Ectodermal cell (in vitro differentiated cells): ENCODE measurements at regions not wholly inside any gene's neighbourhood (a gene's known extent, or its start where the extent isn't known, plus 50 kb on each side); places are given as distances from the start of the nearest gene placed in this dataset.
"Not testable (repeated sequence)": the region's sequence is repeated elsewhere in the genome, so short reads cannot be mapped to it uniquely, and the experiment has no call there.

Experiments used
- H3K27ac ChIP-seq: 2 replicates; pipeline ENCODE4 v1.7.0; 2013; ENCODE audit warnings: mild to moderate bottlenecking, low read depth, low read length; ENCODE audit not compliant: insufficient read depth, poor library complexity, severe bottlenecking
- H3K27me3 ChIP-seq: 2 replicates; pipeline ENCODE4 v1.7.0; 2013; ENCODE audit warnings: mild to moderate bottlenecking, low read length; ENCODE audit not compliant: insufficient read depth, control insufficient read depth, poor library complexity, severe bottlenecking
- H3K36me3 ChIP-seq: one replicate; pipeline ENCODE4 v1.7.0; 2013; ENCODE audit warnings: low read length; ENCODE audit not compliant: control insufficient read depth, insufficient read depth
- H3K4me1 ChIP-seq: one replicate; pipeline ENCODE4 v1.7.0; 2013; ENCODE audit warnings: low read length; ENCODE audit not compliant: control insufficient read depth, insufficient read depth
- H3K4me3 ChIP-seq: 2 replicates; pipeline ENCODE4 v1.7.0; 2013; ENCODE audit warnings: low read depth, low read length, control low read depth; ENCODE audit not compliant: insufficient read depth
- H3K9me3 ChIP-seq: 2 replicates; pipeline ENCODE4 v1.7.0; 2013; ENCODE audit warnings: mild to moderate bottlenecking, low read length, moderate library complexity; ENCODE audit not compliant: control insufficient read depth
- WGBS, 2 experiments: methylation state at CpG; one replicate each; pipeline ENCODE4 v1.1.7; 2013; ENCODE audit warnings: missing lambda C conversion rate in 2 of 2; 5-methylcytosine and 5-hydroxymethylcytosine counted together

DNA sequence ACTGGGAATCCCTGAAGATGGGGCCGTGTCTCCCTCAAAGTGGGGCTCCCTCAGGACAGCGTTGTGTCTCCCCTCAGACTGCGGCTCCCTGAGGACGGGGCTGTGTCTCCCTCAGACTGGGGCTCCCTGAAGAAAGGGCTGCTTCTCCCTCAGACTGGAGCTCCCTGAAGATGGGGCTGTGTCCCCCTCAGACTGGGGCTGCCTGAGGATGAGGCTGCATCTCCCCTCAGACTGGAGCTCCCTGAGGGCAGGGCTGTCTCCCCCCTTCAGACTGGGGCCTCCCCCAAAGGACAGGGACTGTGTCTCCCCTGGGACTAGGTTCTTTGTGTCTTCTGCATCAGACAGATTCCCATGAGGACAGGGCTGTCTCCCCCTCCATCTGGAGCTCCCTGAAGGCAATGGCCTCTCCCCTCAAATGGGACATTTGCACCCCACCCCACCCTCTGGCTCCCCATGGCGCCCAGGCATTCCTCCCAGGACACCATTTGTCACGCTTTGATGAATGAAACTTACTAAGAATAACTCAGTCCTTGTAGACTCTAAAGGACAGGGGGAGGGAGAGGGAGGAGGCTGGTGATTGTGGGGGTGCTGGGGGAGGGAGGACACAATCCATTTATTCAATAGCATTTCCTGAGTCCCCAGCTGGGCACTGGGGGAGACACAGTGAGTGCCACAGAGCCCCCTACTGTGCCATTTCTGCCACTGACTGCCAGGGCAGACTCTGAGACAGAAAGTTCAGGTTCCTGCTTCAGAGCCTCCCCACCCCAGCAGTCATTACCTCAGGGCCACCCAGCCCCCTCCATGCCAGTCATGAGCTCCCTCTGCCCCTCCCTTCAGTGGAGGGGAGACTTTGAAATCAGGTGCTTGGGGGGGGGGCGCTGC, 122.4 kb downstream of the MRPL14 start:
- no peak overlapping the region for H3K4me3 ChIP-seq
- H3K9me3 ChIP-seq: no peaks in the 10 kb centered on the region
- H3K27ac ChIP-seq: no peak overlapping the region
- peaks cover 23% of the 10 kb centered on the region for H3K27me3 ChIP-seq
- 57 to 69% methylated on average over 7 of the region's 7 CpGs for WGBS, 2 experiments
- H3K4me1 ChIP-seq: peaks cover 54% of the 10 kb centered on the region
- no peaks in the 10 kb centered on the region for H3K36me3 ChIP-seq

DNA sequence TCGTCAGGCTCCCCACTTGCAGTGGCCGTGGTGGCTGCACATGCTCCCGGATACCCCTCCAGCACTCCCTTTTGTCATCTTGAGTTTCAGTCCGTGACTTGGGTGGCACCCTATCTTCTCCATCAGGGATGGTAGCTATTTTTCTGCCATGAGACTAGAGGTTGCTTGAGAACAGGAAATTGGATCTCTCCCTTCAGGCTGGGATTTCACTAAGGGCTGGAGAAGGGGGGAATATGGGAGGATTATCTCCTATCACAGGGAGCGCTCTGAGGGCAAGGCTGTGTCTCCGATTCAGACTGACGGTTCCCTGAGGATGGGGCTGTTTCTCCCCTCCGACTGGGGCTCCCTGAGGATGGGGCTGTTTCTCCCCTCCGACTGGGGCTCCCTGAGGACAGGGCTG, 123.1 kb downstream of the MRPL14 start:
- peaks cover 23% of the 10 kb centered on the region for H3K27me3 ChIP-seq
- no peak overlapping the region for H3K4me3 ChIP-seq
- 62 to 67% methylated on average over 9 of the region's 9 CpGs for WGBS, 2 experiments
- no peaks in the 10 kb centered on the region for H3K9me3 ChIP-seq
- no peaks in the 10 kb centered on the region for H3K36me3 ChIP-seq
- H3K27ac ChIP-seq: no peak overlapping the region
- H3K4me1 ChIP-seq: peaks cover 54% of the 10 kb centered on the region

DNA sequence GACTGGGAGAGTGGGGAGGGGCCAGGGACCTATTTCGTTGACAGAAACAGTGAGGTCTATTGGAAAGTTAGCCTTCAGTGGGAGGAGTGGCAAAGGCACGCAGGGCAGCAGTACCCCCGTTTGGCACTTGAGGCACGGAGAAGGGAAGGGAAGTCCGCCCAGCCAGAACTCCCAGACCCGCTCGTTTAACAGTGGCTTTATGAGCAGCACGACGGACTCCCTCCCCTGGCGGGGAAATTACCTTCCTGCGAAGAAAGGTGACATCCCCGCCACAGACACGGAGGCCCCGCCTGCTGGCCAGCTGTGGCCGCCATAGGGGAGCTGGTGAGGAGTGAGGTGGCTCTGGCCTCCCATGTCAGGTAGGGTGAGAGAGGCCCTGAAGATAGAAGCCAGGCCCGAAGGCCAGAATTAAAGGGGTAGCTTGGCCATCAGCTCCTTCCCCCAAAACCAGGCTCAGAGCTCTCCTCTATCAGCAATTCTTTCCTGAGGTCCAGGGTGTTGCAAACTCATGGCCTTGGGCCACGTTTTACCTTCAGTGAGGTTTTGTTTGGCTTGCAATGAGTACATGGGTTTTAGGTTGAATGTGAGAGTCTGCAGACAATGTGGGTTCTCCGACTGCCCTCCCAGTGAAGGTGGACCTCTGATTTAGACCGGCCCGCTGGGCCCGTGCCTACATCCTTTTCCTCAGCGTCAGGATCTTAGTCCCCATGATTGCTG, 123.7 kb downstream of the MRPL14 start:
- WGBS, 2 experiments: 44 to 45% methylated on average over 22 of the region's 22 CpGs
- Histone ChIP-seq H3K27me3 (peaks cover 23% of the 10 kb centered on the region), H3K9me3 (no peaks in the 10 kb centered on the region), H3K4me1 (peaks cover 54% of the 10 kb centered on the region), H3K4me3 (peak overlapping the region; percentile 43), H3K27ac (peak overlapping the region; percentile 44), H3K36me3 (no peaks in the 10 kb centered on the region)

DNA sequence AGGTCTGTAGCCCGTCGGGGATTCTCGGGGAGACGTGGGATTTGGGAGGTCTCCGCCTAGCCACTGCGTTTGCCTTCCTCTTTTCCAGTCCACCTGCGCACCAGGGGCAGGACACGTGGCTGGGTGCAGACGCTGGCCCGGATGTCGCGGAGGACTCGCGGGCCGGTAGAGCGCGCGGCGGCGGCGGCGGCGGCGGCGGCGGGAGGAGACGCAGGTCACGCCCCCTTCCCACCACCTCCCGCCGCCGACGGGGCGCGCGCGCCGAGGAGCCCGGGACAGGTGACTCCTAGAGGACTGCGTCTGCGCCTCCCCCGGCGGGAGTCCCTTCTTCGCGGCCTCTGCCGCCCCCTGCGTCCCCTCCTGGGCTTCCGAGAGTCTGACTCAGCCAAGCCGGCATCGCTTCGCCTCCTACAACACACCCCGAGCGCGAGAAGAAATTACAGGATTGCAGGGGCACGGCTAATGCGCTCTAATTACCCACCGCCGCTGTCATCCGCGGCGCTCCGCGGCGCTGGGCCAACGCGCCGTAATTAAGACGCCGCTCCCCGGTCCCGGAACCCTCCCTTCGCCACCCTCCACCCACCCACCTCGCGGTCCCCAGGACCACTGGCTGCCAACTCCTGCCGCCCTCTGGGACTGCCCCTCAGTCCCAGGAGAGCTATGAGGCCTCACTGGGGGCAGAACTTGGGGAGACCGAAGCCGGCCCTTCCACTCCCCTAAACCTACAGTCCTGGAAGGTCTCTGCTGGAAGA, 124.5 kb downstream of the MRPL14 start:
- Histone ChIP-seq H3K36me3 (no peaks in the 10 kb centered on the region), H3K4me1 (peaks cover 52% of the 10 kb centered on the region), H3K27me3 (peaks cover 23% of the 10 kb centered on the region), H3K27ac (peak overlapping the region; percentile 82), H3K4me3 (peak overlapping the region; percentile 43), H3K9me3 (no peaks in the 10 kb centered on the region)
- WGBS, 2 experiments: 1 to 2% methylated on average over 76 of the region's 76 CpGs

DNA sequence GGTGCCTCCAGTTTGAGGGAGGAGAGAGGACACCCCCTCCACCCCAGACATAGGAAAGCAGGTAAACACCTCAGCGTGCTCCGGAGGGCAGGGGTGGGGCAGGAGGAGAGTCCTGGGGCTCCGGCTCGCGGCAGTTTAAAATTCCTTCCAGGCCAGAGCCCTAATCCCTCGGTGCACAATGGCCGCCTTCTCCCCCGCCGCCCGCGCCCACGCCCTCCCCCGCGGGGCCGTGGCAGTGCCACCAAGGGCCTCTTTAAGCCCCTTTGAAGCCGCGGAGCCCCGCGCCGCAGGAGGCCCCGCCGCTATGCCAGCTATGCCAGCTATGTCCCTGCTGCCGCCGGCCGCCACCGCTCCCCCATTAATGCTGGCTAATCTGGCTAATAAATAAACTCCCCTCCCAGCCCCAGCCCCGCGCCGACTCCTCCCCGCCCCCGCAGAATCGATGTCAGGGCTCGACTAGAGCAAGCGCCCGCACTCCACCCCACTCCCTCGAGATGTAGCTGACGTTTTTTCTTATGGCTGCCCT, 125.1 kb downstream of the MRPL14 start:
- Histone ChIP-seq H3K4me3 (peak overlapping the region; percentile 43), H3K27ac (peak overlapping the region; percentile 82), H3K4me1 (peaks cover 49% of the 10 kb centered on the region), H3K36me3 (no peaks in the 10 kb centered on the region), H3K9me3 (no peaks in the 10 kb centered on the region), H3K27me3 (peaks cover 23% of the 10 kb centered on the region)
- 0% methylated on average over 37 of the region's 37 CpGs for WGBS, 2 experiments

DNA sequence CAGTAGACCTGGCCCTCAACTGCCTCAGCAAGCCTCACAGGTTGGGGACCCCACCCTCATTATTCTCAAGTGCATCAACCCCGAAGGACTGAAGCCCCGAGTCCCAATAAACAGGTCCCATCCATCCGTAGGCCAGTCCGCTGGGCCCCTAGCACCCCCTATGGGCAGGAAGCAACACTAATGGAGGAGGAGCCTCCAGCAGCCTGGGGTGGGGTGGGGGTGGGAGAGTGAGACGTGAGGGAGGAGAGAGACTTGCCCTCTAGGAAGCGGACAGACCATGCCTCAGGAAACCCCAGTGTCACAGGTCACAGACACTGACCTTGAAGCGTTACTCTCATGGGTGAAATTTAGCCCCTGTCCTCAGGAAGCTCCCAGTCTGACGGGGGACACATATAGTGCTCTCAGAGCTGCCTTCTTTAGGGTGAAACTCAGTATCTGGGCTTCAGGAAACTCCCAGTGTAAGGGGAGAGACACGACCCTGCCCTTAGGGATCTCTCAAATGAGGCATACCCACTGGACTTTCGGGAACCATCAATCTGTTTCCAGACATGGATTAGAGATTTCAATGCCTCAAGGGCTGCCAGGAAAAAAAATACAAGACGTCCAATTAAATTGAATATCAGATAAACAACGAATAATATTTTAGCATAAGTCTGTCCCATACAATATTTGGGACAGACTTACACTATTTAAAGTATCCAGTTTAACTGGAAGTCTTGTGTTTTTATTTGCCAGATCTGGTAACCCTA, 125.8 kb downstream of the MRPL14 start:
- Histone ChIP-seq H3K27ac (peak overlapping the region; percentile 82), H3K27me3 (peaks cover 23% of the 10 kb centered on the region), H3K4me3 (peak overlapping the region; percentile 18), H3K36me3 (no peaks in the 10 kb centered on the region), H3K4me1 (peaks cover 44% of the 10 kb centered on the region), H3K9me3 (no peaks in the 10 kb centered on the region)
- 25 to 33% methylated on average over 12 of the region's 12 CpGs for WGBS, 2 experiments

DNA sequence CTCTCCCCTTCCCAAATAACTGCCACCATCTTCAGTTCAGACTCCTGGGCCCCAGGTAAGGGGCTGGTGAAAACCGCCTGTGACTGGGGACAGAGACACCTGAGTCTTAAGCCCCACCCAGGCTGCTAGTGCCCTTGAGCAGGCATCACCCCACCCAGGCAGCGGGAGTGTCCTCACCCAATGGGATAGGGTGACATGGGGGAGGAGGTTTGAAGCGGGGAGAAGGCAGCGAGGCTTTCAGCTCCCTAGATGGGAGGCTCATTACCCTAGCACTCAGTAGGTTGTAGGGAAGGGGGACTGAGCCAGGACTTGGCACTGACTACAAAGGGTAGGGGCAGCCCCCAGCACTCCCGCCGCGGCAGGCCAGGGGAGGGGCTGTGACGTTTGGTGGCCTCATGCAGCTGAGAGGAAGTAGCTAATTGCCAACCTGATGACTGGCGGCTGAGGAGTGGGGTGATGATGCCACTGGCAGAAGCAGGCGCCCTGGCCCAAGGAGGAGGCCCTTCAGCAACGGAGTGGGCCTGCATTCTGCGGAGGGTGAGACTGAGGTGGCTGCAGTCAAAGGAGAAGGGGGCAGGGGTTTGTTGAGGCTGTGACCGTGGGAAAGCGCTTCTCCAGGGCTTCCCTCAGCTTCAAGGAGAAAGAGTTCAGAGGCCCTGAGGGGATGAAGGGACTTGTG, 126.9 kb downstream of the MRPL14 start:
- H3K27ac ChIP-seq: no peak overlapping the region
- H3K4me1 ChIP-seq: peaks cover 35% of the 10 kb centered on the region
- H3K27me3 ChIP-seq: peaks cover 23% of the 10 kb centered on the region
- H3K4me3 ChIP-seq: no peak overlapping the region
- H3K36me3 ChIP-seq: no peaks in the 10 kb centered on the region
- H3K9me3 ChIP-seq: no peaks in the 10 kb centered on the region
- 68 to 70% methylated on average over 14 of the region's 14 CpGs for WGBS, 2 experiments

DNA sequence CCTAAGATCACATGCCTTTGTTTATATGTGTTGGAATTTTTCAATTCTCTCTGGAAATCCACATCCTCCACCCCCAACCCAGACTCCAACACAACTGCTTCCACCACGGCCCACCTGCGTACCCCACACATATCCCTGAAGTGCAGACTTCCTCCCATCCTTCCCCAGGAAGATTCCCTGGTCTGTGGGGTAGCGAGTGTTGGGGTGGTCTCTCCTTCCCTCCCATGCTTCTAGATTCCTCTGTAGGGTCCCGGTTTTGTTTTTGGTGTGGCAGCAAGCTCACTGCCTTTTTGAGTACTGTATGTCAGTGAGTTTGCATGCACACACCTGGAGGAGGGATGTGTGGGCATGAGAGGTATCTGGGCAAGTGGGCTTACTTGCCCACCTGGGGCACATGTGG, 127.6 kb downstream of the MRPL14 start:
- Histone ChIP-seq H3K9me3 (no peaks in the 10 kb centered on the region), H3K27me3 (peaks cover 23% of the 10 kb centered on the region), H3K4me1 (peaks cover 29% of the 10 kb centered on the region), H3K4me3 (no peak overlapping the region), H3K36me3 (no peaks in the 10 kb centered on the region), H3K27ac (no peak overlapping the region)
- 93 to 94% methylated on average over 4 of the region's 4 CpGs for WGBS, 2 experiments

DNA sequence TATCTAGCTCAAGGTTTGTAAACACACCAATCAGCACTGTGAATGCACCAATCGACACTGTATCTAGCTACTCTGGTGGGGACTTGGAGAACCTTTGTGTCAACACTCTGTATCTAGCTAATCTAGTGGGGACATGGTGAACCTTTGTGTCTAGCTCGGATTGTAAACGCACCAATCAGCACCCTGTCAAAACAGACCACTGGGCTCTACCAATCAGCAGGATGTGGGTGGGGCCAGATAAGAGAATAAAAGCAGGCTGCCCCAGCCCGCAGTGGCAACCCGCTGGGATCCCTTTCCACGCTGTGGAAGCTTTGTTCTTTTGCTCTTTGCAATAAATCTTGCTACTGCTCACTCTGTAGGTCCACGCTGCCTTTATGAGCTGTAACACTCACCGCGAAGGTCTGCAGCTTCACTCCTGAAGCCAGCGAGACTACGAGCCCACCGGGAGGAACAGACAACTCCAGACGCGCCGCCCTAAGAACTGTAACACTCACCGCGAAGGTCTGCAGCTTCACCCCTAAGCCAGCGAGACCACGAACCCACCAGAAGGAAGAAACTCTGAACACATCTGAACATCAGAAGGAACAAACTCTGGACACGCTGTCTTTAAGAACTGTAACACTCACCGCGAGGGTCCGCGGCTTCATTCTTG, 128.5 kb downstream of the MRPL14 start:
- not testable (repeated sequence) for H3K9me3 ChIP-seq, H3K4me3 ChIP-seq
- WGBS, 2 experiments: 93 to 95% methylated on average over 24 of the region's 24 CpGs

More for the DNA sequence above, 128.5 kb downstream of the MRPL14 start:
- H3K36me3 ChIP-seq, H3K27ac ChIP-seq: not testable (repeated sequence)
- peaks cover 20% of the 10 kb centered on the region for H3K4me1 ChIP-seq
- peaks cover 20% of the 10 kb centered on the region for H3K27me3 ChIP-seq
